MCF 10A (cell line): ENCODE measurements at regions not wholly inside any gene's neighbourhood (a gene's known extent, or its start where the extent isn't known, plus 50 kb on each side); places are given as distances from the start of the nearest gene placed in this dataset.

ENCODE experiments used
- BruUV-seq: library from RNA; stranded (reverse); fragments of 400-500 nt; replicated peaks from 2 replicates; lab custom pipeline; 2021; lab: Mats Ljungman, UMichigan
- CTCF ChIA-PET: fragments of 300-600 bp; sonication (Branson Sonifier 250); formaldehyde crosslinking; extraction: SDS; loops from one replicate; lab custom pipeline; 2021; ENCODE audit warnings: antibody characterized with exemption, inconsistent platforms; lab: Yijun Ruan, JAX
- POLR2A ChIA-PET: fragments of 300-600, 350-650 bp; sonication (Branson Sonifier 250); formaldehyde crosslinking; extraction: SDS; loops from one replicate; lab custom pipeline; 2020; ENCODE audit warnings: antibody characterized with exemption, inconsistent platforms; lab: Yijun Ruan, JAX
- DNase-seq: peaks from one replicate; pipeline ENCODE4 v3.0.0-alpha.2; 2018; ENCODE audit not compliant: unreplicated experiment
- H3K27ac Mint-ChIP-seq: one replicate; pipeline ENCODE4 v1.8.0; 2022; ENCODE audit warnings: mild to moderate bottlenecking, low read depth, mixed read lengths; ENCODE audit not compliant: unreplicated experiment
- H3K27me3 Mint-ChIP-seq: one replicate; pipeline ENCODE4 v1.8.0; 2022; ENCODE audit warnings: mixed read lengths; ENCODE audit not compliant: insufficient read depth, unreplicated experiment
- H3K36me3 Mint-ChIP-seq: one replicate; pipeline ENCODE4 v1.8.0; 2022; ENCODE audit warnings: mild to moderate bottlenecking, moderate library complexity, mixed read lengths; ENCODE audit not compliant: insufficient read depth, unreplicated experiment
- H3K4me1 Mint-ChIP-seq: one replicate; pipeline ENCODE4 v1.8.0; 2022; ENCODE audit warnings: mixed read lengths; ENCODE audit not compliant: insufficient read depth, unreplicated experiment
- H3K4me3 Mint-ChIP-seq: one replicate; pipeline ENCODE4 v1.8.0; 2022; ENCODE audit warnings: mild to moderate bottlenecking, moderate library complexity, mixed read lengths; ENCODE audit not compliant: unreplicated experiment
- H3K9me3 Mint-ChIP-seq: one replicate; pipeline ENCODE4 v1.8.0; 2022; ENCODE audit warnings: mixed read lengths; ENCODE audit not compliant: unreplicated experiment
- intact Hi-C: fragments of 100-400 bp; cut with micrococcal nuclease; formaldehyde crosslinking; loops from 2 replicates; pipeline ENCODE4 v1.14.1; 2022
- TF ChIP-seq, protein P1 (sequence below): fragments of 200-600 bp; IDR thresholded peaks from one replicate; pipeline ENCODE4 v1.8.0; 2022; ENCODE audit warnings: antibody characterized with exemption, mild to moderate bottlenecking; ENCODE audit not compliant: unreplicated experiment

DNA sequence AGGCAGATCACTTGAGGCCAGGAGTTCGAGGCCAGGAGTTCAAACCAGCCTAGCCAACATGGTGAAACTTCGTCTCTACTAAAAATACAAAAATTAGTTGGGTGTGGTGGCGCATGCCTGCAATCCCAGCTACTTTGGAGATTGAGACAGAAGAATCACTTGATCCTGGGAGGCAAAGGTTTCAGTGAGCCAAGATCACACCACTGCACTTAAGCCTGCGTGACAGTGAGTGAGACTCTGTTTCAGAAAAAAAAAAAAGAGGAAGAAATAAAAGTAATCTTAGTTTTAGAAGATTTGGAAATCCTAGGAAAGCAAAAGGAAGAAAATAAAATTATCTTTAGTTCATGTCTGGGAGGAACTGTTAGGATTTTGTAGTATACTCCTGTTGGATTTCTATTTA is 77.2 kb downstream of the IL12A start:
- no peaks in the 10 kb centered on the region for H3K27me3 Mint-ChIP-seq
- H3K4me1 Mint-ChIP-seq = no peaks in the 10 kb centered on the region
- TF ChIP-seq, protein P1, sequence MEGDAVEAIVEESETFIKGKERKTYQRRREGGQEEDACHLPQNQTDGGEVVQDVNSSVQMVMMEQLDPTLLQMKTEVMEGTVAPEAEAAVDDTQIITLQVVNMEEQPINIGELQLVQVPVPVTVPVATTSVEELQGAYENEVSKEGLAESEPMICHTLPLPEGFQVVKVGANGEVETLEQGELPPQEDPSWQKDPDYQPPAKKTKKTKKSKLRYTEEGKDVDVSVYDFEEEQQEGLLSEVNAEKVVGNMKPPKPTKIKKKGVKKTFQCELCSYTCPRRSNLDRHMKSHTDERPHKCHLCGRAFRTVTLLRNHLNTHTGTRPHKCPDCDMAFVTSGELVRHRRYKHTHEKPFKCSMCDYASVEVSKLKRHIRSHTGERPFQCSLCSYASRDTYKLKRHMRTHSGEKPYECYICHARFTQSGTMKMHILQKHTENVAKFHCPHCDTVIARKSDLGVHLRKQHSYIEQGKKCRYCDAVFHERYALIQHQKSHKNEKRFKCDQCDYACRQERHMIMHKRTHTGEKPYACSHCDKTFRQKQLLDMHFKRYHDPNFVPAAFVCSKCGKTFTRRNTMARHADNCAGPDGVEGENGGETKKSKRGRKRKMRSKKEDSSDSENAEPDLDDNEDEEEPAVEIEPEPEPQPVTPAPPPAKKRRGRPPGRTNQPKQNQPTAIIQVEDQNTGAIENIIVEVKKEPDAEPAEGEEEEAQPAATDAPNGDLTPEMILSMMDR = no peak
- H3K36me3 Mint-ChIP-seq = no peaks in the 10 kb centered on the region
- ChIA-PET POLR2A (no interaction called here), CTCF (no interaction called here)
- no TSS peak for BruUV-seq
- intact Hi-C loops = no loop called here
- H3K27ac Mint-ChIP-seq = no peak overlapping the region
- H3K9me3 Mint-ChIP-seq = no peaks in the 10 kb centered on the region
- no peak overlapping the region for H3K4me3 Mint-ChIP-seq
- no peak for DNase-seq

DNA sequence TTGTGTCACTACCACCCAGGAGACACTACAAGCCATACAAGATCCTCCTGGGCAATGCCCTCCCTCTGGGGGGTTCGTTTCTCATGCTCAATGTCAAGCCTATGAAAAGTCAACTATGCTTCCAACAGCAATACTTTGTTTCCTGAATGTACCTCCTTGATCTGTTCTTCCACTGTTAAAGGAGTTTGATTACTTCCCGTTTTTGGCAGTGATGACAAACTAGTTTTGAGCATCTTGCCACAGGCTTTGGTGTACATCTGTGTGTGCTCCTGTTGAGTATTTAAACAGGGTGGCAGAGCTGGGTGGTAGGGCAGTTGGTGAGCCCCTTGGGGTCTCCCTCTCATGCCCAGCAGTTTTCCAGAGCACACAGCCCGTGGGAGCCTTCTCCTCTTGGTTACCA is 81.4 kb downstream of the IL12A start:
- DNase-seq = no peak
- no peaks in the 10 kb centered on the region for H3K27me3 Mint-ChIP-seq
- no peaks in the 10 kb centered on the region for H3K36me3 Mint-ChIP-seq
- ChIA-PET POLR2A (no interaction called here), CTCF (no interaction called here)
- intact Hi-C loops = no loop called here
- TF ChIP-seq, protein P1 = no peak
- H3K4me1 Mint-ChIP-seq = no peaks in the 10 kb centered on the region
- no peak overlapping the region for H3K4me3 Mint-ChIP-seq
- no peaks in the 10 kb centered on the region for H3K9me3 Mint-ChIP-seq
- no peak overlapping the region for H3K27ac Mint-ChIP-seq
- no TSS peak for BruUV-seq

DNA sequence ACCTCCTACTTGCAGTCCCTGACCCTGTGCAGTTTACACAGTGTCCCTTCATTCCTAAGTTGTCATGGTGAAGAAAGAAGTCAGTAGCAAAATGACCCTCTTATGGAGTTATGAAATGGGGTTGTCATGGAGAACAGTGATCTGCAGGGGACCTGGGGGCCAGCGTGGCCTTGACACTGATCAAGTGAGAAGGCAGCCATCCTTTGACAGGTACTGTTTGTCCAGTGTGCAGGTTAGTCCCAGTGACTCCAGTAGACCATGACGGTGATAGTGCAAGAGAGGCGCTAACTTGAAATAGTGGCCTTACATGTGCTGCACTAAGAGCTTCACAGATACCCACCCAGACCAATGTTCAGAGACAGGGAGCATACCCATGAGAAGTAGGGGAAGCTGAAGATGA is 87.9 kb downstream of the IL12A start:
- no TSS peak for BruUV-seq
- CTCF ChIA-PET = interaction anchor here (0.9 kb wide), 1 partner anchor 44 kb away, joined by 4 read pairs; no protein-coding TSS in a partner anchor
- intact Hi-C loops = no loop called here
- Mint-ChIP-seq H3K9me3 (no peaks in the 10 kb centered on the region), H3K4me1 (no peaks in the 10 kb centered on the region), H3K27me3 (no peaks in the 10 kb centered on the region), H3K4me3 (no peak overlapping the region), H3K27ac (no peak overlapping the region), H3K36me3 (no peaks in the 10 kb centered on the region)
- POLR2A ChIA-PET = no interaction called here
- TF ChIP-seq, protein P1 = no peak
- DNase-seq = no peak

DNA sequence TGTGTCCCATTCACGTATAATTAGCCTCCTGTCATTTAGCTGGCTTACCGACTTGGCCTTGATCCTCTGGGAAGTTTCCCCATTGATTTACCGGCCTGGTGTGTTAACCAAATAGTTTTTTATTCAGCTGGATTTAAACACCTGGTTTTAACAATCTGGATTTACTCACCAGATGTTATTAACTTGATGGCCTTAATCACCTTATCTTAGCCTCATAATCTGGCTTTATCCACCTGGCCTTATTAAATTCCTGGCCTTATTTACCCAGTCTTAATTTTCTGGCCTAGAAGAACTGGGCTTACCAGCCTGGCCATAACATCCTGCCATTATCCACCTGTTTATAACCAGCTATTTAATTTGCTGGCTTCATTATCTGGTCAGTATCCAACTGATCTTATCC is 89.9 kb downstream of the IL12A start:
- Mint-ChIP-seq H3K9me3 (no peaks in the 10 kb centered on the region), H3K27ac (no peak overlapping the region), H3K27me3 (no peaks in the 10 kb centered on the region), H3K4me1 (no peaks in the 10 kb centered on the region), H3K4me3 (no peak overlapping the region), H3K36me3 (no peaks in the 10 kb centered on the region)
- ChIA-PET CTCF (no interaction called here), POLR2A (no interaction called here)
- intact Hi-C loops = no loop called here
- DNase-seq = no peak
- BruUV-seq = no TSS peak
- TF ChIP-seq, protein P1 = no peak
